K562 (cell line): ENCODE measurements at regions not wholly inside any gene's neighbourhood (a gene's known extent, or its start where the extent isn't known, plus 50 kb on each side); places are given as distances from the start of the nearest gene placed in this dataset.

ENCODE experiments used
- ATAC-seq: fragments of 200-7000 bp; cut with Tn5 transposase; 3 replicates; pipeline ENCODE4 v1.9.1; 2020; ENCODE audit warnings: moderate library complexity
- BruUV-seq: library from RNA; stranded (reverse); fragments of 400-500 nt; replicated peaks from 2 replicates; lab custom pipeline; 2021; lab: Mats Ljungman, UMichigan
- CTCF ChIA-PET: fragments of 300-600 bp; formaldehyde crosslinking; extraction: SDS; loops from one replicate; lab custom pipeline; 2021; ENCODE audit warnings: low intra/inter-chr PET ratio; lab: Yijun Ruan, JAX
- POLR2A ChIA-PET: fragments of 300-600, 350-650 bp; sonication (Branson Sonifier 250); formaldehyde crosslinking; extraction: SDS; loops from one replicate; lab custom pipeline; 2021; ENCODE audit warnings: antibody characterized with exemption, inconsistent platforms; lab: Yijun Ruan, JAX
- DNase-seq, 4 experiments: peaks; one replicate each; pipeline versions ENCODE4 v3.0.0 to v3.0.0-alpha.2; 2011 to 2018; ENCODE audit warnings: low spot score in 3 of 4, mixed read lengths in 3 of 4; ENCODE audit errors: extremely low read depth in 1 of 4
- FAIRE-seq: peaks from 2 replicates; lab custom pipeline; 2011; peaks lifted over from hg19 to GRCh38; lab: Jason Lieb, UNC
- H2AFZ ChIP-seq: 2 replicates; pipeline ENCODE4 v1.6.0; 2011; ENCODE audit warnings: low read depth, low read length, control low read depth, inconsistent platforms
- H3K27ac ChIP-seq: fragments of 200-600 bp; 3 replicates; pipeline ENCODE4 v1.8.0; 2011; ENCODE audit warnings: low read depth, mild to moderate bottlenecking, control low read depth, inconsistent platforms, low read length, moderate library complexity, mixed read lengths; ENCODE audit errors: extremely low read depth
- H3K27me3 ChIP-seq, 2 experiments: fragments of 300-600 bp in 1 of 2; 2 replicates in 1 of 2; 3 replicates in 1 of 2; pipeline versions ENCODE4 v1.6.0 to v1.8.0; 2011; ENCODE audit warnings: inconsistent platforms in 2 of 2, low read length in 2 of 2, mild to moderate bottlenecking in 1 of 2, mixed read lengths in 1 of 2, moderate library complexity in 1 of 2; ENCODE audit not compliant: control insufficient read depth in 2 of 2, insufficient read depth in 2 of 2
- H3K36me3 ChIP-seq: fragments of 300-600 bp; 3 replicates; pipeline ENCODE4 v1.8.0; 2011; ENCODE audit warnings: mild to moderate bottlenecking, low read length, inconsistent platforms; ENCODE audit not compliant: control insufficient read depth, insufficient read depth
- H3K4me1 ChIP-seq, 2 experiments: fragments of 200-600 bp in 1 of 2; replicated peaks in 1 of 2; 2 replicates in 1 of 2; 3 replicates in 1 of 2; pipeline versions ENCODE4 v1.5.1 to v1.8.0; 2011; ENCODE audit warnings: inconsistent platforms in 2 of 2, low read length in 2 of 2, mild to moderate bottlenecking in 1 of 2, mixed read lengths in 1 of 2, moderate library complexity in 1 of 2; ENCODE audit not compliant: control insufficient read depth in 2 of 2, insufficient read depth in 2 of 2
- H3K4me2 ChIP-seq: 2 replicates; pipeline ENCODE4 v1.6.1; 2011; ENCODE audit warnings: low read length, control low read depth, inconsistent platforms, mixed read lengths; ENCODE audit not compliant: insufficient read depth
- H3K4me3 ChIP-seq: fragments of 200-600 bp; sonication (generic), shearing (Covaris generic); 2 replicates; pipeline ENCODE4 v1.5.1; 2016; ENCODE audit warnings: control low read depth, inconsistent platforms
- H3K79me2 ChIP-seq: fragments of 200-600 bp; 3 replicates; pipeline ENCODE4 v1.8.0; 2011; ENCODE audit warnings: low read length, inconsistent platforms; ENCODE audit not compliant: control insufficient read depth, insufficient read depth
- H3K9ac ChIP-seq, 2 experiments: 2 replicates each; pipeline versions ENCODE4 v1.6.0 to v1.6.1; 2011; ENCODE audit warnings: low read depth in 2 of 2, low read length in 2 of 2, control low read depth in 1 of 2, inconsistent platforms in 1 of 2, mild to moderate bottlenecking in 1 of 2, mixed read lengths in 1 of 2; ENCODE audit not compliant: insufficient read depth in 1 of 2
- H3K9me1 ChIP-seq: one replicate; pipeline ENCODE4 v1.6.0; 2011; ENCODE audit warnings: inconsistent platforms, mild to moderate bottlenecking, low read length, moderate library complexity; ENCODE audit not compliant: control insufficient read depth, insufficient read depth
- H3K9me3 ChIP-seq: replicated peaks from 2 replicates; pipeline ENCODE4 v1.5.1; 2011; ENCODE audit warnings: low read depth, low read length, inconsistent platforms; ENCODE audit not compliant: control insufficient read depth, insufficient read depth
- H4K20me1 ChIP-seq: replicated peaks from 2 replicates; pipeline ENCODE4 v1.6.1; 2011; ENCODE audit warnings: low read length, inconsistent platforms, mixed read lengths; ENCODE audit not compliant: control insufficient read depth, insufficient read depth
- CHAMP1 ChIP-seq: fragments of 450-650 bp; IDR thresholded peaks from 2 replicates; pipeline ENCODE4 v1.6.1; 2016; ENCODE audit warnings: mild to moderate bottlenecking
- CHD1 ChIP-seq: fragments of 200-600 bp; sonication (generic); IDR thresholded peaks from one replicate; pipeline ENCODE4 v1.6.1; 2012; ENCODE audit warnings: mild to moderate bottlenecking, moderate library complexity, low read length, inconsistent platforms
- DMBX1 ChIP-seq: fragments of 250-450 bp; sonication (Bioruptor Pico); IDR thresholded peaks from 2 replicates; pipeline ENCODE4 v1.8.0; 2022; ENCODE audit warnings: inconsistent platforms, mild to moderate bottlenecking, moderate library complexity, borderline replicate concordance
- DNMT1 ChIP-seq: fragments of 450-650 bp; IDR thresholded peaks from 2 replicates; pipeline ENCODE4 v1.6.1; 2016; ENCODE audit warnings: antibody characterized with exemption, mild to moderate bottlenecking
- E2F5 ChIP-seq: sonication (generic); formaldehyde crosslinking; IDR thresholded peaks from 2 replicates; pipeline ENCODE4 v1.8.0; 2022; ENCODE audit warnings: mild to moderate bottlenecking, missing genetic modification reagents
- HDAC6 ChIP-seq: IDR thresholded peaks from 2 replicates; pipeline ENCODE4 v1.6.1; 2012; ENCODE audit warnings: low read depth, mild to moderate bottlenecking, control low read depth, inconsistent platforms, low read length, moderate library complexity
- MXD1 ChIP-seq: fragments of 250-450 bp; sonication (Bioruptor Pico); IDR thresholded peaks from 2 replicates; pipeline ENCODE4 v1.8.0; 2021; ENCODE audit warnings: borderline replicate concordance, mild to moderate bottlenecking, moderate library complexity; ENCODE audit not compliant: poor library complexity, severe bottlenecking
- NUFIP1 ChIP-seq: fragments of 450-650 bp; IDR thresholded peaks from 2 replicates; pipeline ENCODE4 v1.6.1; 2018; ENCODE audit not compliant: partially characterized antibody
- SMARCB1 ChIP-seq: IDR thresholded peaks from 2 replicates; pipeline ENCODE4 v1.6.1; 2011; ENCODE audit warnings: improper control_type of control experiment, low read depth; ENCODE audit not compliant: insufficient read length
- SRSF3 ChIP-seq: fragments of 200-400 bp; formaldehyde crosslinking; IDR thresholded peaks from 2 replicates; pipeline ENCODE4 v1.6.1; 2016; ENCODE audit warnings: mild to moderate bottlenecking, low read length, moderate library complexity; ENCODE audit not compliant: insufficient read depth
- TAF15 ChIP-seq: fragments of 200-400 bp; formaldehyde crosslinking; IDR thresholded peaks from 2 replicates; pipeline ENCODE4 v1.6.1; 2017; ENCODE audit warnings: mild to moderate bottlenecking, low read depth, low read length, moderate library complexity
- ZFX ChIP-seq: sonication (generic); formaldehyde crosslinking; IDR thresholded peaks from 2 replicates; pipeline ENCODE4 v1.8.0; 2022; ENCODE audit warnings: mild to moderate bottlenecking, missing genetic modification reagents, moderate library complexity
- WGBS: fragments of 100-300 bp; shearing (Covaris generic); methylation state at CpG from one replicate; pipeline ENCODE4 v1.1.6; 2016; ENCODE audit warnings: low coverage, mixed read lengths; ENCODE audit not compliant: insufficient coverage; ENCODE audit errors: missing lambda C conversion rate; 5-methylcytosine and 5-hydroxymethylcytosine counted together
- in situ Hi-C: fragments of 300-500 bp; cut with MboI; formaldehyde crosslinking; loops from 4 replicates; pipeline ENCODE4 v1.15.0; 2018; ENCODE audit warnings: inconsistent platforms, mixed read lengths
- intact Hi-C: fragments of 100-400 bp; cut with micrococcal nuclease; formaldehyde crosslinking; loops from 2 replicates; pipeline ENCODE4 v1.14.2; 2022

GRCh38 chr2:157174321-157174720, 83.2 kb upstream of the GALNT5 start:
- Histone ChIP-seq H3K36me3 (no peaks in the 10 kb centered on the region), H3K27ac (no peak overlapping the region), H3K79me2 (no peaks in the 10 kb centered on the region), H3K9me1 (no peaks in the 10 kb centered on the region), H2AFZ (peak overlapping the region; percentile 71), H3K9me3 (no peaks in the 10 kb centered on the region), H3K9ac (no peak overlapping the region), H3K27me3 (no peaks in the 10 kb centered on the region), H3K4me3 (no peak overlapping the region), H3K4me1 (no peaks in the 10 kb centered on the region), H4K20me1 (no peaks in the 10 kb centered on the region), H3K4me2 (no peak overlapping the region)
- no peak for ATAC-seq
- intact Hi-C loops (no loop called here), in situ Hi-C loops (no loop called here)
- TF ChIP-seq CHD1: no peak
- TF ChIP-seq DNMT1: no peak
- no peak for TF ChIP-seq SMARCB1
- TF ChIP-seq NUFIP1: no peak
- TF ChIP-seq E2F5 (CRISPR knock-in tag): no peak
- no peak for TF ChIP-seq SRSF3
- TF ChIP-seq DMBX1 (CRISPR knock-in tag): no peak
- TF ChIP-seq TAF15: no peak
- TF ChIP-seq ZFX (CRISPR knock-in tag): no peak
- no peak for TF ChIP-seq CHAMP1
- TF ChIP-seq HDAC6: no peak
- no peak for TF ChIP-seq MXD1 (CRISPR knock-in tag)
- 45% methylated on average over 2 of the region's 2 CpGs for WGBS
- POLR2A ChIA-PET: interaction anchor here (1.4 to 1.5 kb wide), 2 partner anchors 9 to 18 kb away, joined by 3 to 6 read pairs; no protein-coding TSS in a partner anchor
- no peak for FAIRE-seq
- BruUV-seq: no TSS peak
- CTCF ChIA-PET: no interaction called here
- no peak for DNase-seq
